Stimulated activated CD8-positive, alpha-beta memory T cell treated with anti-CD3 and anti-CD28 coated beads, Interleukin-4, amount 100 ng/mL, for 4 hours (primary cell): ENCODE measurements at regions not wholly inside any gene's neighbourhood (a gene's known extent, or its start where the extent isn't known, plus 50 kb on each side); places are given as distances from the start of the nearest gene placed in this dataset.

Experiments used
- DNase-seq, 2 donors: peaks; one replicate each; pipeline ENCODE4 v3.0.0-alpha.2; 2020; ENCODE audit warnings: low read depth in 2 of 2, low spot score in 1 of 2

DNA sequence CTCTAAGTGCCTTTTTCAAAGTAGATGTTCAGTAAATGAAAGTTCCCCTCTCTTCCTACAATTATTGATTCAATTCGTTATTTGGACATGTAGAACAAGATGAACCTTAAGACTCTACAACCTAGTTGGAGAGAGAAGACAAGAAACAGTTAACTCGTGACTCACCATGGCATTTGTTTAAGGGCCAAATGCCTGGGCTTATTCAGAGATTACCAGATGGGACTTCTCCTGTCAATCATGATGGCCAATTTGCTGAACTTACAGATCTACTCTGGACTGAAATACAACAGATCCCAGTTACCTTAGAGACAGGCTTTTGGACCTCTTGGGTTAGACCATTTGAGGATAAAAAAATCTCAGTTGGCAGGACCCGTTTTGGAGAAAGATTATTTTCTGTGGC is 93.5 kb downstream of the C1orf94 start:
- no peak for DNase-seq

DNA sequence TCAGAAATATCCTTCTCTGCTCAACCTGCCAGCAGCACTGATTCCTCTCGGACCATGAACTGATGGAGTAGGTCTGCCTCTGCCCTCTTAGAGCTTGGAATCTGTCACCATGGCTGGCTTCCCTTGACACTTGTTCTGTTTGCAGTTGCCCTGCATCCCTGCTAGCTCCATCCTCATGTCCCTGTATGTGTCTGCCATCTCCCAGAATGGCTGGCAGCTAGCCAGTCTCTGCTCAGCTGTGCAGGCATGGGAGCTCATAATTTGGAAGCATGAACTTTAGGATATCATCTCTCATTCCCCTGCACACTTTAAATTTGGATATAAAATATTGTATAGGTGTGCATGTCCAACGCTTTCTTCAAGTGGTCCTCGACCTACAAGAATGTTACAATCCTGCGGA is 95.4 kb downstream of the C1orf94 start:
- no peak for DNase-seq

GRCh38 chr1:34275150-34275549 is 98.4 kb downstream of the C1orf94 start:
- no peak for DNase-seq

DNA sequence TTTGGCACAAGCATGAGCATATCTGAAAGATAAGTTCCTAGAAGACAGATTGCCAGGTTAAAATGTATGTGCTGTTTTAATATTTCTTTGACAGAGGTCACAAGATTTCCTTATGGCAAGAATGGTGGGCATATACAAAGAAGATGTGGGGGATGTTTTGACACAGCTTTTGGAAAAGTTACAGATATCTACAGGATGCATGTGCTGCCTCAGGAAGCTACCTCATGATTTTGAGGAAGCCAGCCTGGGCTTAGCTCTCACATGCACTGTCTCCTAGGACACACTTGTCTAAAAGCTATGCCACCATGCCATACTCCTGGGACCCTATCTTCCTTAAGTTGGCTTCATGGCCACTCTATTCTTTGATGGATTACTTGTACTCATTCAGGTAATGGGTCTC is 99.9 kb downstream of the C1orf94 start:
- no peak for DNase-seq

DNA sequence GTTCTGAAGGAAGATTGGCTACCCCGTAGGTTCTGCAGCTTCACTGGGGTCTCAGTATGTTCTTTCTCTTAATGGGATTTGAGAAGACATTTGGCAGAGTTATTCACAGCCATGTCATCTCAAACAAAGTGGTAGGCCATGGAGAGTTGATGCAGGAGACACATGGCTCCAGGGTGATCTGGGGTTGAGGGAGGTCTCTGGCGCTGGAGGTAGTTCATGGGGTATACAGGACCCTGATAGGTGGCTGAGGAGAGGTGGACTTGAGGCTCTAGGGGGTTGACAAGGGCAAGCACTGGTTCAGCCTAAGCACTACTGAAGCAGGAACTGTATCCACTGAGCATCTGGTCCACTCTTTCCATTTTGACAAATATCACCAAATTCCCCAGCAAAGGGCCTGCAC is 100.4 kb downstream of the C1orf94 start:
- DNase-seq: no peak

- no peak for DNase-seq
These were observed 101.5 kb downstream of the C1orf94 start for GRCh38 chr1:34278211-34278610.

- DNase-seq: no peak
These were observed 103.3 kb downstream of the C1orf94 start for GRCh38 chr1:34279971-34280370.

- no peak for DNase-seq
These were observed 103.8 kb downstream of the C1orf94 start for GRCh38 chr1:34280509-34280908.

GRCh38 chr1:34283142-34283541 is 106.4 kb downstream of the C1orf94 start:
- no peak for DNase-seq

- no peak for DNase-seq
These were observed 109.8 kb downstream of the C1orf94 start for GRCh38 chr1:34286511-34286910.

- DNase-seq: no peak
These were observed 114.1 kb downstream of the C1orf94 start for GRCh38 chr1:34290831-34291230.

DNA sequence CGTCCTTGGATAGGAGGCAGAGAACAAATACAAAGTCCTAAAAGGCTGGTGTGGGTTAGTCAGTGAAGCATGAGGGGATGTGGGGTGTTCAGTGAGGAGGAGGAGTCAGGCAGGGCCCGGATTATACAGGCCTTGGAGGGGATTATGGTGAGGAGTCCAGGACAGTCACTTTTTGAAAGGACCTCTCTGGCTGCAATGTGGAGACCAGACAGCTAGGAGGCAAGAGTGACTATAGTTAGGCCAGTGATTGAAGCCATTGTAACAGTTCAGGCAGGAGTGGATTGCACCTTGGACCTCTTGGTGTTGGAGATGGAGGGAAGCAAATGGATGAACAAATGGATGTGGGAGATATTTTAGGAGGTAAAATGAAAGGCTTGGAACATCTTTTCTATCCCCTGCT is 115.8 kb downstream of the C1orf94 start:
- no peak for DNase-seq

GRCh38 chr1:34296059-34296458 is 119.4 kb downstream of the C1orf94 start:
- no peak for DNase-seq

- DNase-seq: no peak
These were observed 126.1 kb downstream of the C1orf94 start for GRCh38 chr1:34302798-34303197.

DNA sequence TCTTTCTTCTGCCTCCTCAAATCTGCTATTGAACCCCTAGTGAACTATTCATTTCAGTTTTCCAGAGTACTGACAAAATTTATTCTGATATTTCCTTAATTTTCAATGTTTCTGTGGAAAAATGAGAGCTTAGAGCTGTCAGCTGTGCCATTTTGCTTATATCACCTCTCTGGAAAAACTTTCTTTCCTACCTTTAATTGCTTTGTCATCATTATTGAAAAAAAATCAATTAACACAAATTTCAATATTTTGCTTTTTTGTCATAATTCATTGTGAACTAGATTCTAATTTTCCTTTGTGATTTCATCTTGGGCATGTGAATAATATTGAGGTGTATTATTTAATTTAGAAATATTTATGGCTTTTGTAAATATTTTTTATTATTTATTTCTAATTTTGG is 126.5 kb downstream of the C1orf94 start:
- DNase-seq: no peak

GRCh38 chr1:34306568-34306967 is 129.9 kb downstream of the C1orf94 start:
- DNase-seq: no peak

- DNase-seq: no peak
These were observed 135.7 kb downstream of the C1orf94 start for GRCh38 chr1:34312359-34312758.

GRCh38 chr1:34315974-34316373 is 139.3 kb downstream of the C1orf94 start:
- DNase-seq: no peak

- no peak for DNase-seq
These were observed 140.1 kb downstream of the C1orf94 start for GRCh38 chr1:34316773-34317172.

DNA sequence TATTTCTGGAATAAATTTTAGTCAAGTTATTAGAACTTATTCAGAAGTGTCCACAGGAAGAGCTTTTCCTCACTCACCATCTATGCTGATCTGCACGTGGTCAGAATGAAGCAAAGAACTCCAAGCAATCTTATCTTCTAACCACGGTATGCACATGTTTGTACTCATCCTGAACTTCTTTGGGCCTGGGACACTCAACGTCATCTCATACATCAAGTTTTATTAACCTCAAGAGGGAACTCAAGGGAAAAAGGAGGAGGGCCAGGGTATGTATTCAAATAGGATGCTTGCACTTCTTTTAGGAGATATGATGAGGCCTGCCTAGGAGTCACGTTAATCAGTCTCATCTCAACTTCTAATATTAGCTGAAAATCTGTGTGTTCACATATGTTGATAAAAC is 142.5 kb downstream of the C1orf94 start:
- no peak for DNase-seq

DNA sequence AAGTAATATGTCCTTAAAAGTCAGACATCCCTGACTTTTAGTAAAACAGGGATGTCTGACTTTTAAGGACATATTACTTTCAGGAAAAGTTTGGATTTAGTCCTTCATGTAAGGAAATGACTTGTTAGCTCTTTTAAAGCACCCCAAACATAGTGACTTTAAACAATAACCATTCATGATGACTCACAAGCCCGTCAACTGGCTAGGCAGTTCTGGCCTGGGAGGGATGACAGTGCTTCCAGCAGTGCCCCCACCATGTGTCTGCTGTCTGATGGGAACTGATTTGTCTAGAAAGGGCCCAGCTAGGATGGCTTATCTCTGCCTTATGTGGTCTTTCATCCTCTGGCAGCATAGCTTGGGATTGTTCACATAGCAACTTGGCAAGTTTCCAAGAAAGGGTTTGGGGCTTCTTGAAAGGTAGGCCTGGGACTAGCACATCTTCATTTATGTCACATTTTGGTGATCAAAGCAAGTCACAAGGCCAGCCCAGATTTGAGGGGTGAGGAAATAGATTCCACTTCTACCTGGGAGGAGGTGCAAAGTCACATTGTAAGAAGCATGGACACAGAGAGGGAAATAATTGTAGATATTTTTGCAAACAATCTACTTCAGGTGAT is 143.5 kb downstream of the C1orf94 start:
- no peak for DNase-seq

DNA sequence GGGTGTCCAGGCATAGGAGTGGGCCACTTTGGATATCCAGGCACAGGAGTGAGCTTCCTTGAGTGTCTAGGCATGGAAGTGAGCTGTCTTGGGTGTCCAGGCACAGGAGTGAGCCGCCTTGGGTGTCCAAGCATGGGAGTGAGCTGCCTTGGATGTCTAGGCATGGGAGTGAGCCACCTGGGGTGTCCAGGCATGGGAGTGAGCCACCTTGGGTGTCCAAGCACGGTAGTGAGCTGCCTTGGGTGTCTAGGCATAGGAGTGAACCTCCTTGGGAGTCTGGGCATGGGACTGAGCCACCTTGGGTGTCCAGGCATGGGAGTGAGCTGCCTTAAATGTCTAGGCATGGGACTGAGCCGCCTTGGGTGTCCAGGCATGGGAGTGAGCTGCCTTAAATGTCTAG is 146.3 kb downstream of the C1orf94 start:
- no peak for DNase-seq

DNA sequence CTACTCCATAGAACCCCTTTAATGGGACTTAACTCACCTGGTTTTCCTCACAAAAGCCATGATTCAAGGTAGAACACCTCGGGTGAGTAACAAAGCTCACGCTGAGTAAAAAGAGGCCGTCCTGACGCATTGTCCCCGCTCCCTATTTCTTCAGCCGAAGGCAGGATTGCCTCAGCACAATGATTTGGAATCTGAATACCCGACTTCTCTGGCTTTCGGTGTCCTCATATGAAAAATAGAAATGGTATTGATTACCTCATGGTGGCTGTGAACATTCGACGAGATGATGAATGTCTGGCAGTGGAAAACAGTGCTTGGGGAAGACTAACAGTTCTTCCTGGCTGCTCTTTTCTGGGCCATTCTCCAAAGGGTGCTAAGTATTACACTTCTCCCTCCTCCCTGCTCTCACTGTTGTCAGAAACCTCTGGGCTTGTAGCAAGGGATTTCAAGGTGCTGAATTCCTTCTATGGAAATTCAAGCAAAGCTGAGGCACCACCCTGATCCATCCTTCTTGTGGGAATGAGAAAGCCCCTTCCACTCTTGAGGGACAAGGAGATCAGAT is 148.3 kb downstream of the C1orf94 start:
- no peak for DNase-seq
